NCI-H2029 treated with DMSO at 0.1 percent for 48 hours (cell line): ENCODE measurements at regions not wholly inside any gene's neighbourhood (a gene's known extent, or its start where the extent isn't known, plus 50 kb on each side); places are given as distances from the start of the nearest gene placed in this dataset.

Experiments used
- DNase-seq: peaks from one replicate; lab custom pipeline; 2025; lab: John Stamatoyannopoulos, UW

DNA sequence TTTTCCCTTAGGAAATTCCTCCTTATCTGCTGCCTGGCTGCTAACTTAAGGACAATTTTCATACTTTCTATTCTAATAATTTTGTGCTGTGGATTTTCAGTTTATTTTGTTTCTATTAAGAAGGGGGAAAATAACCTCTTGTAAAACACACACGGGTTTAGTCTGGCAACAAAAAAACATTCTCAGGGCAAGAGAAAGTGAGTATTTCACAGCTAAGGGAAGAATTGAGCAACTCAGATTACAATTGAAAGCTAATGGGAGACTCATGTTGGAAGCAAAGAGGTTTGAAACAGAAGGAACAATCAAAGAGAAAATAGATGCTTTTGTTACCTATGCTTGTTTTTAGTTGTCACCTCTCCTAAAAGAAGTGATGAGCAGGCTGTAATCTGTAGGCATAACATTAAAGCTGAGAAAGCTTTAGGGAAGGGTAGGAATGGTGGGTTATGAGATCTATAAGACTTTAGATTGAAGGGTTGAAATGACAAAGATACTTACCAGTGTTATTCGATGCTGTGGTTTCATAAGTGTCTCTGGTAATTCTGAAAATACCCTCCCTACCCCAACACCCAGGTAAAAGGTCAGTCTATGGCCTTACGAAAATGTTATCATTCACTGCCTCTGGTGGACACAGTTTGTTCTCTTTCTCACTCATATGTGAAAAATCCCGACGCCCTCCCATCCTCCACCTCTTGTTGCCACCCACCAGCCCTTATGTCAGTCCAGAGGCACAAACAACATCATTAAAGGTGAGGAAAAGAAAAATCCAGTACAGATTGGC is 510.9 kb downstream of the TXNL1 start:
- DNase-seq: no peak

DNA sequence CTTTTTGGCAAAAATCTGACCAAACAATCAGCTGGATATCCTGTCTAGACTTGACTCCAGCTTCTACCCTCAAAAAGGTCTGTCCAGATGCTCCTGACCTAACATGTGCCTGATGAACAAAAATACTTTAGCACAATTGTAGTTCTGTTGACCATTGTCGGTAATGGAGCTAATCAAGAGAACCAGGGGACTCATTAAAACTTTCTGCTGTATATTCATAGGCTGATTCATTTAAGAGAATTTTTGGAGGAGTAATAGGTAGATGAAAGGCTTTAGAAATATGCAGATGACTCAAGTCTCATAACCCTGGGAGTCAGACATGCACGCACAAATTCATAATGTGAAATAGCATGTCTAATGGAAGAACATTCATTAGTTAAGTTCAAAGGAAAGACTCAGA is 514.2 kb downstream of the TXNL1 start:
- DNase-seq: no peak

DNA sequence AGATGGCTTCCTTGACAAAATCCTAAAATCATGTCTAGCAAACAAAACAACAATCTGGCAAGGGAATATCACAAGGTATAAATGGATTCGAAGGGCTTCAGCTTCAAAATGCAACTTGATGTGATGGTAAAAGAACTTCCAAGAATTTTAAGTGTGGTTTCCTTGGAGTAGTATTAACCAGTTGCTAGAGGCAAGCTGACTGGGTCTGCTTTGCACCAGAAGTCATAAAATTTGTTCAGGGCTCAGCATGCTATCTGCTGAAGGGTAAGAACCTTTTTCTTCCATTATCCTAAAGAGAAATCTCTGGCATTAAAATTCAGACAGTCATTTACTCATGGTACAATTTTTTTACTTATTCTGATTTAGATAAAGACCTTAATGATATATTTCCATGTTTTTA is 516.7 kb downstream of the TXNL1 start:
- no peak for DNase-seq

DNA sequence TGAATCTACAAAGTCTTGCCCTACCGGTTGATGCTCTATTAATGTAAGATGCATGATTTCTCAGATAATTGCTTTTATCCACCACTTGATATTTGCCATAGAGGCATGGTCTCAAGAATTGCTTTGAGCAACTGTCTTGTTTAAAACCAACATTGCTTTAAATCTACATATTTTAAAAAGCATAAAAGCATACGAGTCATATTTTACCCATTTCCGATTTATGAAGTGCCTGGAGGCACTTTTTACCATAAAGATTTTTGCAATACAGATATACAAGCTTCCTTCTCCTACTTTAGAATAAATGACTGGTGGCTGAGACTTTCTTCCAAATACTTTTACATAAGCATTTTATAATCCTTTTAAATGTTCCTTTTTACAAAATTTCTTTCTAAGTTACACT is 517.6 kb downstream of the TXNL1 start:
- no peak for DNase-seq

DNA sequence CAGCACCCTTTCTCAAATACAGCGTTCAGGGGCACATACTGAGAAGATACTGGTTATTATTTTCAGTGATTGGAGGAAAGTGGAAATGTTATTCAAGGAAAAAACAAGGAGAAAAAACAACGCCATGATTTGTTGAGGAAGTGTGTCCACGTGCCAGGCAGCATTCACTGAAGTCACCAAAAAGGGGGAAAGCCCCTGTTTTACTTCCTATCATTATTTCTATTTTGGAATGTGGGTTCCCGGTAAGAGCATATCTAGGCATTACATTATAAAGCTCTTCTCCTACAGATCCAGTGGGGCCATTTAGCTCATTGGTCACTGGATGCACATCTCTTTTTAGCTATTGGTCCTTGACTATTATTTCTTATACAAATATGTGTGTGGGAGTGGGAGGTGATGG is 518.7 kb downstream of the TXNL1 start:
- no peak for DNase-seq

DNA sequence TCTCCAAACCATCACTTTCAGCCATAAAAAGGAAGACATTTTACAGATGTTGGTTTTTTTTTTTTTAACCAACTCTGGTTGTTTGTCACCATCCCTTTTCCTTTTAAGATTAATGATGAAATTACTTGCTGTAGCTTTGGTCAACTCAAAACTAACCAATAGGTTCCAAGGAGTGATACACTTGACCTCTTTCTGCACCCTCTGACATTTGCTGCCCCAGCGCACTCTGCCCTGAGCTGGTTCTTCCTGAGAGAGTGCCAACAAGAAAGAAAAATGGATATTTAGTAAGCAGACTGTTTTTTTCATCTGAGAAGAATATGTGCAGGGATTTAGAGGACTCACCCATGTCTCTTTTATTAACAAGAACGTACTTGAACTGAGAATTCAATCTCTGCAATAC is 520.0 kb downstream of the TXNL1 start:
- no peak for DNase-seq

DNA sequence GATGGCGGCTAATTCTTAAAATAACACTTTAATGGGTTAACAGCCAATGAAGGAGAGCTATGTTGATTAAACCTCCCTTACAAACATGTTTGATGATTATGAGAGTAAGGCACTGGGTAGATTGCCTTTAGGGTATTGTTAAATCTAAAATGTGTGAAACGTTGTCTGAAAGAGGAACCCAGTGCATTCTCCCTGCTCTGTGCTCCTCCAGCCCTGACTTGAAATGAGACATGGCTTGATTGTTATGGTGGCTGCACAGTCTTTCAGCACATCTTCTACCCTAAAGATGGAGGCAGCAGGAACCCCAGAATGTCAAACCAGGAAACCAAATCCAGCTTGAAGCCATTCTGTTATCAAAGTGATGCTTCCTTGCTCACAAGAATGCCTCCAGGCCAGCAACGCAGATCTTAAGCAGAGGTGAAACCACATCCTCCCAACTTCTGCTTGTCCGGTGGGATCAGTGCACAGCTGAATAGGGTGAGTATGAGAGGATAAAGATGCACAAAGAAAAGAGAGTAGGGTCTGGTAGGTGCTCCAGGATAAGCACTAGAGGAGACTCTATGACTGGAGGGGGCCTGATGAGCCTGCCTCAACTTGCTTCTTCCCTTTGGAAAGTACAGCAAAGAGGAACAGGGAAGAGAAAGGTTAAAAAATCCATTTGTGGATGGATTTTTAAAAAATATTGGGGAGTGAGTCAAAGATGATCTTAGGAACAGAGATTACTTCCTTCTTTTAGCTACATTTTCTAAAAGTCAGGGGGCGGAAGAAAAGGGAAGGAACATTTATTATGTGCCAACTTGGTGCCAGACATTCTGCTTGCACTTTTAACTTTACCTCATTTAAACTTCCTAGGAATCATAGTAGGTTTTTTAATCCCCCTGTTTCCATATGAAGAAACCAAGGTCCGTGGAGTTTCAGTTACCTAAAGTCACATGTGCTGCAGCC is 523.0 kb downstream of the TXNL1 start:
- no peak for DNase-seq

- DNase-seq: no peak
Observed at GRCh38 chr18:56112984-56113383, 525.0 kb upstream of the TCF4 start.

DNA sequence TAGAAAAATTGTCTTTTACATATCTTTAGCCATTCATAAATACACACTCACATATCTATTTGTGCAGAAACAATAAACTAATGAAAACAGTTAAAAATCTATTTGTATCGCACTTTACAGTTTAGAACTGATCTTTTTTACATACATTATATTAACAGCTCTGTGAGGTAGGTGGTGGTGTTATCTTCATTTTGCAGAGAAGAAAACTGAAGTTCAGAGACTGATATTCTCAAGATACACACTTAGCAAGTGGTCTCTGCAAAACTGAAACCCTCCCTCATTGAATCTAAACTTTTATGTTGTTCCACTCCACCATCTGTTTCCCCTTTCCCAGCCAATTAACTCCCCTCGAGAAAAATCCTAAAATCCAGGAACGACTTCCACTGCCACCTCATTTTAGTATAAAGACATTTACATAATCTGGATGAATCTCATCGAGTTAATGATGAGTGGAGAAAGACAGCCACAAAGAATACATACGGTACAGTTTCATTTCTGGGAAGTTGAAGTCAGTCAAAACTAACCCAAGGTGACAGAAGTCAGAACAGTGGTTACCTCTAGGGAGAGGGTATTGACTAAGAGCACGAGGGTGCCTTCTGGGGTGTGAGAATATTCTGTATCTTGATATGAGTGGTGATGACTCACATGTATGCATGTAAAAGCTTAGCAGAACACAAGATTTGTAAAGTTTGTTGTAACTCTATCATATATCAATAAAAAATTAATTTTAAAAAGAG is 524.2 kb upstream of the TCF4 start:
- DNase-seq: no peak

- no peak for DNase-seq
Observed at GRCh38 chr18:56109757-56110156, 521.8 kb upstream of the TCF4 start.

DNA sequence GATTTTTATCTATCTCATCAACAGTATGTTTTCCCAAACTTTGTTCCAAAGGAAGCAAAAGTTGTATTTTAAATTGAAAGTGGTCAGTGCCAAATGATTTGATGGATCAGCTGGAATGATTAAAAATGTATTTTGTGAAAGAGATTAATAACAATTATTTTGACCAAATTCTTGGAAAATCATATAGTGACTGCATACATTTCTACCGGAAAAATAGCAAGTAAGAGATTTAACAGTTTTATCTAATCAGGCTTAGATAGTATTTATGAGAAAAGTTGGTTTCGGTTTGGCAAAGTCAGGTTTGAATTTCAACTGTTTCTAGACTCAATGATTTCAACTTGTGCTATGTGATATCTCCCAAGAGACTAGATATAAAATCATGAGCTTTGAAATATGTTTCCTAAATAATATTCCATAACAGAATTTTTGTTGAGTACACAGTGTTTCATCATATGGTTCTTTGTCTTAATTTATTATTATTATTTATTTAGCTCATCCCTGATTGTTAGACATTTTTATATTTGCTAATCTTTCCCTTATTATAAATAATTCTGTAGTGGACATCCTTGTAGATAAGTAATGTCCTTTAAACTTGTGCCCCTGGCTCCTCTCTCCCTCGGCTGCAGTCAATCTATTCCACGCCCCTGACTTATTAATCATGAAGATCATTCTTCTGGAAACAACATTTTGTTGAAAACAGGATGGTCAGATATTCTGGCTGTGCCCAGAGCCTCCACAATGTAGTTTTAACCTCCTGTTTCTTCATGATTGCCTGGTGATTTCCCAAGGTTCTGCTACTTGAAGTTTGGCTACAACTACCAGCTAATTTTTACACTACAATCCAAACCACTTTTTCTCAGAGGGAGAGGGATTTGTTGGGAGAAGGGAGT is 520.7 kb upstream of the TCF4 start:
- no peak for DNase-seq

GRCh38 chr18:56107821-56108477 is 520.0 kb upstream of the TCF4 start:
- DNase-seq: no peak

DNA sequence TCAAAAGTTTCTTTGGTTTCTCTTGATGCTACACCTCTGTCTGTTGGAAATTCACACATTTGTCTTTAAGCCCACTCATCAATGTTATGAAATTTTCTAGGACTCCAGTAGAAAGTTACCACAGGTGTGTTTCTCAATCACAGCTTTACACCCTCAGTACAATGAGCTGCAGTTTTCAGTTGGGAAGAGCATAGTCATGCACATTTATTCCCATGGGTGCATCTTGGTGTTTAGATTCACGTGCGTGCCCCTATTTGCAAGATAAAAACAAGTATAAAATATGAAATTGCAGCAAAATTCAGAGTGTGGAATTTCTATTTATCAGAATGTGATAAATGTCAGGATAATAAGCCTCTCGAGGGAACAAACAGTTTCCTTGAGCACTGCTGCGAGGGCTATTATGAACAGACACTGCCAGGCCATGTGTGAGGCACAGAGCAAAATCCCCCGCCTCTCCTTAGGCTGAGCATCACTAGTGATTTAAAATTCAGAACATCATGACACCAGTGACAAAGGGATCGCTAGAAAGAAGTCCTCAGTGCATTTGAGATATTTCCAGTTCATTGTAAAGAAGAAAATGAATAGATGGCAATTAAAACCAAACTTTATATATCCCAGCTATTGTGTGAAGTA is 512.2 kb upstream of the TCF4 start:
- no peak for DNase-seq

DNA sequence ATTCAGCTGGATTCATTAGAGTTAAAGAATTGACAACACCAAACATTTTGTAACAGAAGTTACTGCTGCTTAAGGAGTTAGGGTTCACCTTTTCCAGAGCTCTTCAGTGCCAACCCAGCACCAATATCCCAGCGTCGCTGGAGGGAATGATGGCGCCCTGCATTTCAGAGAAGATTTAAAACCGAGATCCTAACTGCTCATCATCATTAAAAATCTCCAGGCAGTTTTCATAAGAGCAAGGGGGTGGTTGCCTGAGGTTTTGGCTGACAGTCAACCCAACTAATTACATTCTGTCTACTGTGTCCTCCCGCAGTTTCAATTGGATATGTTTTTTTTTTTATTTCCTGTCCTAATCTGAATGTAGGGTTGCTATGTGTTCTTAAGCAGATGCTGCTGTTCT is 509.6 kb upstream of the TCF4 start:
- no peak for DNase-seq

GRCh38 chr18:56096861-56097260 is 508.9 kb upstream of the TCF4 start:
- DNase-seq: no peak

- DNase-seq: no peak
Observed at GRCh38 chr18:56089612-56090258, 501.7 kb upstream of the TCF4 start.

GRCh38 chr18:56086786-56087185 is 498.8 kb upstream of the TCF4 start:
- no peak for DNase-seq

DNA sequence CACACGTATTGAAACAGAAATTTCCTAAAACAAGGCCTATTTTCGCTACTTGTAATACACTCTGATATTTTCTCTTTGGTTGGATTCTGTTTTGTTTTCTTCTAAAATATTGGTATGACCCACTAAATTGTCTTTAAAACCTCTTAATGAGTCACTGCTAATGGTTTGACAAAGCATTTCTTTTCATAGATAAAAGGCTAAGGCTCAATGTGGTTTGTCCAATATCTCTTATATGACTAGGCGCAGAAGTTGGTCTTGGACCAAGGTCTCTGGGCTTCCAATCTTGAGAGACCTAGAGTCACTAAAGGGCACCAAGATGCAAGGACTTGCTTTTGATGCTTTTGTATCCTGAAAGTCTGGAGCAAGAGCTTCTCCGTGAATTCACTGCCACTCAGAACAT is 498.2 kb upstream of the TCF4 start:
- no peak for DNase-seq

DNA sequence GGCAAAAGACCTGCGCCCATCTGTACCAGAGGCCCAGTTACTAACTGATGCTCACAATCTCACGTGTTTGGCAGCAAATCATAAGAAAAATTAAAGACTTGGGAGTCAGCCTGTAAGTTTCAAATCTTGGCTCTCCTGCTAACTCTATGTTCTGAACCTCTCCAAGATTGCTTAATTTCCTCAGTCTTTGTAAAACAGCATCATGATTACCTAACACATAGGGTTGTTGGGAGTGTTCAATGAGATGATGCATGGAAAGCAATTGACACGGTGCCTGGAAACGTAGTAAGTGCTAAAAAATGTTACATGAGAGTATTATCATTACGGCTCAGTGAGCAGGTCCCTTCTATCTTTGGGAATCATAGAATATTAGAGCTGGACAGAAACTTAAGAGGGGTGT is 497.6 kb upstream of the TCF4 start:
- no peak for DNase-seq
